Thyroid gland (tissue), 4 donors: ENCODE measurements at regions not wholly inside any gene's neighbourhood (a gene's known extent, or its start where the extent isn't known, plus 50 kb on each side); places are given as distances from the start of the nearest gene placed in this dataset.

Source experiments
- DNase-seq, 2 donors: peaks; one replicate each; pipeline ENCODE4 v3.0.0-alpha.2; 2019
- H3K27ac ChIP-seq, 3 donors: fragments of 200-600 bp; sonication (generic); 1 replicate in 2 of 3; 2 replicates in 1 of 3; pipeline ENCODE4 v1.5.1; 2016 to 2019; ENCODE audit warnings: mild to moderate bottlenecking in 1 of 3, moderate library complexity in 1 of 3
- H3K27me3 ChIP-seq: fragments of 200-600 bp; sonication (generic); one replicate; pipeline ENCODE4 v1.5.1; 2019
- H3K36me3 ChIP-seq, 2 donors: fragments of 200-600 bp; sonication (generic); one replicate each; pipeline ENCODE4 v1.5.1; 2016 to 2019
- H3K4me1 ChIP-seq, 2 donors: fragments of 200-600 bp; sonication (generic); one replicate each; pipeline ENCODE4 v1.5.1; 2017 to 2019
- H3K4me3 ChIP-seq, 3 donors: fragments of 200-600 bp; sonication (generic); replicated peaks in 1 of 3; 1 replicate in 2 of 3; 2 replicates in 1 of 3; pipeline ENCODE4 v1.5.1; 2016; ENCODE audit warnings: mild to moderate bottlenecking in 1 of 3
- H3K9me3 ChIP-seq: fragments of 200-600 bp; sonication (generic); one replicate; pipeline ENCODE4 v1.5.1; 2017
- POLR2A ChIP-seq, 2 donors: fragments of 450-650 bp; IDR thresholded peaks; one replicate each; pipeline ENCODE4 v1.6.1; 2017; ENCODE audit warnings: antibody characterized with exemption in 2 of 2, mild to moderate bottlenecking in 2 of 2, moderate library complexity in 1 of 2
- WGBS, 2 donors: methylation state at CpG; one replicate each; pipeline ENCODE4 v1.1.5; 2017; 5-methylcytosine and 5-hydroxymethylcytosine counted together
- intact Hi-C: fragments of 100-400 bp; cut with DNase I; formaldehyde crosslinking; loops from one replicate; pipeline ENCODE4 v1.15.1; 2023
- TF ChIP-seq, protein P1 (sequence below), 6 experiments: fragments of 200-600 bp in 3 of 6; fragments of 450-650 bp in 3 of 6; sonication (generic) in 3 of 6; IDR thresholded peaks; one replicate each; pipeline ENCODE4 v1.5.1; 2016 to 2019; ENCODE audit warnings: antibody characterized with exemption in 6 of 6, mild to moderate bottlenecking in 2 of 6, inconsistent platforms in 1 of 6, moderate library complexity in 1 of 6

DNA sequence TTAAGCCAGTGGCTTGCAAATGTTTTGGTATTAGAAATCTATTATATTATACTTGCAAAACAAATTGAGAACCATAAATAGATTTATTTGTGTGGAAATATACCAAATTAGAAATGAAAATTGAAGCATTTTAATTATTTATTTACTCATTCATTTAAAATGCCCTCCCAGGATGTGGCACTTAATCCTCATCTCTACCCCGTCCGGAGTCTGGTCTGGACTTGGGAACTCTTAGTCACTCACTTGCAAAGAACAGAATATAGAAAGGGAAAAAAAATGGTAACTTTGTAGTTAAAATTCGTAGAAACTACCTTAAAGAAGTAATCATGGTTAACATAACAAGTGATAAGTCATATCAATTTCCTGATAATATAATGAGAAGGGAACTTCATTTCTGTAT, 775.9 kb upstream of the INTU start:
- Histone ChIP-seq H3K4me1 (no peaks in the 10 kb centered on the region), H3K27me3 (no peaks in the 10 kb centered on the region), H3K4me3 (no peak overlapping the region), H3K9me3 (no peaks in the 10 kb centered on the region), H3K36me3 (no peaks in the 10 kb centered on the region), H3K27ac (no peak overlapping the region)
- TF ChIP-seq POLR2A (IDR thresholded peaks at IDR 0.05): no peak
- TF ChIP-seq, protein P1, sequence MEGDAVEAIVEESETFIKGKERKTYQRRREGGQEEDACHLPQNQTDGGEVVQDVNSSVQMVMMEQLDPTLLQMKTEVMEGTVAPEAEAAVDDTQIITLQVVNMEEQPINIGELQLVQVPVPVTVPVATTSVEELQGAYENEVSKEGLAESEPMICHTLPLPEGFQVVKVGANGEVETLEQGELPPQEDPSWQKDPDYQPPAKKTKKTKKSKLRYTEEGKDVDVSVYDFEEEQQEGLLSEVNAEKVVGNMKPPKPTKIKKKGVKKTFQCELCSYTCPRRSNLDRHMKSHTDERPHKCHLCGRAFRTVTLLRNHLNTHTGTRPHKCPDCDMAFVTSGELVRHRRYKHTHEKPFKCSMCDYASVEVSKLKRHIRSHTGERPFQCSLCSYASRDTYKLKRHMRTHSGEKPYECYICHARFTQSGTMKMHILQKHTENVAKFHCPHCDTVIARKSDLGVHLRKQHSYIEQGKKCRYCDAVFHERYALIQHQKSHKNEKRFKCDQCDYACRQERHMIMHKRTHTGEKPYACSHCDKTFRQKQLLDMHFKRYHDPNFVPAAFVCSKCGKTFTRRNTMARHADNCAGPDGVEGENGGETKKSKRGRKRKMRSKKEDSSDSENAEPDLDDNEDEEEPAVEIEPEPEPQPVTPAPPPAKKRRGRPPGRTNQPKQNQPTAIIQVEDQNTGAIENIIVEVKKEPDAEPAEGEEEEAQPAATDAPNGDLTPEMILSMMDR (IDR thresholded peaks at IDR 0.05): no peak
- DNase-seq: no peak
- intact Hi-C loops: no loop called here
- 88 to 91% methylated on average over 3 of the region's 3 CpGs for WGBS, 2 donors

DNA sequence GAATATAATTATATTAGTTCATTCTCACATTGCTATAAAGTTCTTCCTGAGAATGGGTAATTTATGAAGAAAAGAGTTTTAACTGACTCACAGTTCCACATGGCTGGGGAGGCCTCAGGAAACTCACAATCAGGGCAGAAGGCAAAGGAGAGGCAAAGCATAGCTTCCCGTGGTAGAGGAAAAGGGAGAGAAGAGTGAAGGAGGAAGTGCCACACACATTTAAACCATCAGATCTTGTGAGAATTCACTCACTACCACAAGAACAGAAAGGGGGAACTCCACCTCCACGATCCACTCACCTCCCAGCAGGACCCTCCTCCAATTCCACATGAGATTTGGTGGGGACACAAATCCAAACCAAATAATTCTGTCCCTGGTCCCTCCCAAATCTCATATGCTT, 773.4 kb upstream of the INTU start:
- DNase-seq: no peak
- 73 to 94% methylated on average over 2 of the region's 2 CpGs for WGBS, 2 donors
- Histone ChIP-seq H3K9me3 (no peaks in the 10 kb centered on the region), H3K4me3 (no peak overlapping the region), H3K4me1 (no peaks in the 10 kb centered on the region), H3K27me3 (no peaks in the 10 kb centered on the region), H3K27ac (no peak overlapping the region), H3K36me3 (no peaks in the 10 kb centered on the region)
- TF ChIP-seq, protein P1 (IDR thresholded peaks at IDR 0.05): no peak
- TF ChIP-seq POLR2A (IDR thresholded peaks at IDR 0.05): no peak
- intact Hi-C loops: no loop called here

DNA sequence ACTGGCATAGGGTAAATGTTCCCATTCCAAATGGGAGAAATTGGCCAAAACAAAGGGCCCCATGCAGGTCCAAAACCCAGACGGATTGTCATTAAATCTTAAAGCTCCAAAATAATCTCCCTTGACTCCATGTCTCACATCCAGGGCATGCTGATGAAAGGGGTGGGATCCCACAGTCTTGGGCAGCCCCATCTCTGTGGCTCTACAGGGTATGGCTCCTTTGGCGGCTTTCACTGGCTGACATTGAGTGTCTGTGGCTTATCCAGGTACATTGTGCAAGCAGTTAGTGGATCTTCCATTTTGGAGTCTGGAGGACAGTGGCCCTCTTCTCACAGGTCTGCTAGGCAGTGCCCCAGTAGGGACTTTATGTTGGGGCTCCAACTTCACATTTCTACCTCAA, 772.9 kb upstream of the INTU start:
- intact Hi-C loops: no loop called here
- DNase-seq: no peak
- Histone ChIP-seq H3K27me3 (no peaks in the 10 kb centered on the region), H3K27ac (no peak overlapping the region), H3K4me3 (no peak overlapping the region), H3K9me3 (no peaks in the 10 kb centered on the region), H3K36me3 (no peaks in the 10 kb centered on the region), H3K4me1 (no peaks in the 10 kb centered on the region)
- 92 to 100% methylated on average over 2 of the region's 2 CpGs for WGBS, 2 donors
- TF ChIP-seq POLR2A (IDR thresholded peaks at IDR 0.05): no peak
- TF ChIP-seq, protein P1 (IDR thresholded peaks at IDR 0.05): no peak

DNA sequence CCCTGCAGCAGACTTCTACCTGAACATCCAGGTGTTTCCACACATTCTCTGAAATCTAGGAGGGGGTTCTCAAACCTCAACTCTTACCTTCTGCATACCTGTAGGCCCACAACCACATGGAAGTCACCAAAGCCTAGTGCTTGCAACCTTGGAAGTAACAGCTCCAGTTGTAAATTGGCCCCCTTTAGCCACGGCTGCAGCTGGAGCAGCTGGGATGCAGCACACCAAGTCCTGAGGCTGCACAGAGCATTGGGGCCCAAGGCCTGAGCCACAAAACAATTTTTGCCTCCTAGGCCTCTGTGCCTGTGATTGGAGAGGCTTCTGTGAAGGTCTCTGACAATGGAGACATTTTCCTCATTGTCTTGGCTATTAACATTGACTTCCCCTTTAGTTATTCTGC, 772.4 kb upstream of the INTU start:
- 100% methylated on average over 1 of the region's 1 CpG for WGBS, 2 donors
- no peak overlapping the region for H3K27ac ChIP-seq
- no peak for DNase-seq
- no peak overlapping the region for H3K4me3 ChIP-seq
- no peaks in the 10 kb centered on the region for H3K9me3 ChIP-seq
- TF ChIP-seq, protein P1 (IDR thresholded peaks at IDR 0.05): no peak
- TF ChIP-seq POLR2A (IDR thresholded peaks at IDR 0.05): no peak
- H3K27me3 ChIP-seq: no peaks in the 10 kb centered on the region
- no peaks in the 10 kb centered on the region for H3K4me1 ChIP-seq
- H3K36me3 ChIP-seq: no peaks in the 10 kb centered on the region
- intact Hi-C loops: no loop called here

DNA sequence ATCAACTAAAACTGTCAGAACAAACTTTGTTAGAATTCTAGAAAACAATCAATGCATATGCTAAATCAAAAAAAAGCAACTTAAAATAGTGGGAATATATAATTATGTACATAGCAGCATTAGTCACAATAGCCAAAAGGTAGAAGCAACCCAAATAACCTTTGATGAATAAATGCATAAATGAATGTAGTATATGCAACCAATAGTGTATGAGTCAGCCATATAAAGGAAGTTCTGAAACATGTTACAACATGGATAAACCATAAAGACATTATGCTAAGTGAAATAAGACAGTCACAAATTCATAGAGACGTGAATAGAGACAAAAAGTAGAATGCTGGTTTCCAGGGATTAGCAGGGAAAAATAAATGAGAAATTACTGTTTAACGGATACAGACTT, 762.8 kb upstream of the INTU start:
- TF ChIP-seq, protein P1 (IDR thresholded peaks at IDR 0.05): no peak
- no peak for TF ChIP-seq POLR2A (IDR thresholded peaks at IDR 0.05)
- intact Hi-C loops: no loop called here
- WGBS, 2 donors: 91 to 96% methylated on average over 2 of the region's 2 CpGs
- no peak for DNase-seq
- H3K27me3 ChIP-seq: no peaks in the 10 kb centered on the region
- no peaks in the 10 kb centered on the region for H3K9me3 ChIP-seq
- H3K4me3 ChIP-seq: no peak overlapping the region
- no peaks in the 10 kb centered on the region for H3K4me1 ChIP-seq
- H3K27ac ChIP-seq: no peak overlapping the region
- no peaks in the 10 kb centered on the region for H3K36me3 ChIP-seq
